Daoy (cell line): ENCODE measurements at regions not wholly inside any gene's neighbourhood (a gene's known extent, or its start where the extent isn't known, plus 50 kb on each side); places are given as distances from the start of the nearest gene placed in this dataset.
A peak's percentile ranks its signal among the peaks of the same experiment; 100 is the strongest.

Experiments
- DNase-seq: peaks from one replicate; pipeline ENCODE4 v3.0.0-alpha.2; 2015; ENCODE audit warnings: low read depth

DNA sequence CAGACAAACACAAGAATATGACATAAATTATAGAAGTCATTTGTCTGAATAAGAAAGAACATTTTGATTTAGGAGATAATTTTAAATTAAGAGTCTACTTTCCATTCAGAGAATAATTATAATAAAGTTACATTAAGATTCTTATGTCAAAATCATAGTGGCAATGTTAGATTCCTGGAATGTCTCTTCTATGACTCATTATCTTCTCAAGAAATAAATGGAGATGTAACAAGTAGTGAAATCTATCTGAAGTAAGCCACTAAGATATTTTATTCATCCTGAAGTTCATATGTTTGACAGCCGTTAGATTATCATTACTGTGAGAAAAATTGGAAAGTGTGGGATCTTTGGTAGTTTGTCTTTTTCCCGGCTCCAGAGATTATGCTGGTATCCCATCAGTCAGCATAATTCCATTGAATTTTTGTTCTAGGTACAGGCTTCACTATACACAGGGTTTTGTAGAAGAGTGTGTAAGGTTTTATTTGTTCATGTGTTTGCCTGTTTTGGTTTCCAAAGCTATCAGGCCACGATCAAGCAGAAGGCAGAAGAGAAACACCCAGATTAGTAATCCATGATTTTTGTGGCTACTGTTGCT is 1246.6 kb upstream of the LRRTM1 start:
- DNase-seq = no peak

DNA sequence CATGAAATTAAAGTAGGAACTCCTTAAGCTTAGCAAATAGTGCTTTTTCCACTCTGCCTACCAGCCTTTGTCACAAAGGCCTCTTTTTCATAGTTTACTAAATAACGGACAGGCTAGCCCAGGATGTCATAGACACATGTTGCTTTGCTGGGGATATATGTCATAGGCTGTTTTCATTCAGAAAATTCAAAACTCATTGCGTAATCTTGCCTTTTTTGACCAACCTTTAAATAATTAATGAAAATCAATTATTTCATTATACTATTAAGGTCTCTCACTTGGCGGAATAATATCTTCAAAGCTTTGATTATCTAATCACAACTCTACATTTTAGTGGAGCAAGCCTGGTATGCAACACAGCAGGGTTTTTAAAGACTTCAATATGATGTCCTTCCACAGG is 1245.7 kb upstream of the LRRTM1 start:
- no peak for DNase-seq

DNA sequence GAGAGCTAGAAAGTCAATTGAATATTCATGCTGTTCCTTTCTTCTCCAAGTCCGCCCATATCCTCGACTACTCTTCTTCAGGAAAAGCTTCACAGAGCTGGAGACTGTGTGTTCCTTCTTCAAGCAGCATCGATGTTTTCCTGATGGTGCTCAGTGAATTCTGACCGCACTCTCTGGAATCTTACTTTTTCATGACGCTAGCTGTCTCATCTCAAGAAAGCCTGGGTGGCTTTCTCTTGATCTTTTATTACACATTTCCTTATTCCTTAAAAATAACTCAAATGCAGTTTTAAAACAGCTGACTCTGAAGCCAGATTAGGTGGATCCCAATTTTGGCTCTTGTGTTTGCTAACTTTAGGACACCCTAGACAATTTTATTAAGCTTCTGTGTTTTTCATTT is 1245.1 kb upstream of the LRRTM1 start:
- DNase-seq = no peak

DNA sequence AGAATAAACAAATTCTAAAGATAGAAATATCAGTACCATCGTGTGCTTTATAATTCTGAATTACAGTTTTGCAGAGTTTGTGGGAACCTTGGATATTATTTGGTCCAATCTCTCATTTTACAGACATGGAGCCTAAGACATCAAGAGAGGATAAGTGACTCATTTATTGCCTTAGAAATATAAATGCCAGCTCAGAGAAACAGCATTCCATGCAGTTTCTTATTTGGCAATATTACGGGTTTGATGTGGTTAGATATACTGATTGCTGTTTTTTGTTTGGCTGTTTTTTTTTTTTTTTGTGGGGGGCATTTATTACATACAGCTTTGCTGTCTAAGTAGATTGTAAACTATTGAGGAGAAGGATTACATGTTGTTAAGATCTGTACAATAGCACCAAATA is 1241.1 kb upstream of the LRRTM1 start:
- DNase-seq = no peak

DNA sequence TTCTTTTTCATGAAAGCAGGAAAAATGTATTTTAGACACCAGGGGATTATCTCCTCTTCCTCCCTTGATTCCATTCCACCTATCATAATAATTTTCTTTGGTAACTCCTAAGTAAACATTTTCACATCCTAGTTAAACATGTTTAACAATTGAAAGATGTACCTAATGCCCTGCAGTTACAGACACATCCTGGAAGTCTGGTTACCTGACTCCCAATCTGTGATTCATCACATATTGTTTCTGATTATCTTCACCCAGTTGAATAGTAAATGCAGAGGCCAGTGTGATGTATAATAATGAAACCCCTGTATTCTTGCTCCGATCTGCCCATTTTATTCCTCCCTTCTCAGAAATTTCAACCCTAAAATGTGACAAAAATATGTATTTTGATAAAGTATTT is 1237.6 kb upstream of the LRRTM1 start:
- no peak for DNase-seq

DNA sequence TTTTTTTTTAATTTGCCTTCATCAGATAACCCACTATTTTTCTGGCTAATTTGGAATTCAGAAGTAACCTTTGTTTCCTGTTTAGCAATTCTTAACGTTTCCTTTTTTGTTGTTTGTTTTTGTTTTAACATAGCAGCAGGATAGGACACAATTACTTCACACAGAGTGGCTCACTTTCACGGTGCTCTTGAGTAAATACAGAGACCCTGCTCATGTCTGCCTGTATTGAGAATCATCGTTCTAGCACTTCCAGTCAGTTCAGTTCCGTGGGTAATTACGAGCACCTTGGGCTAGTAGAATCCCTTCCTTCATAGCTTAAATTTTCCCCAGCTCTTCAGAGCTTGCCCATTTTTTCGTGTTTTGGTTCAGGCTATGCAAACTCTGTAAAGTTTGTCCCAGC is 1225.4 kb upstream of the LRRTM1 start:
- no peak for DNase-seq

DNA sequence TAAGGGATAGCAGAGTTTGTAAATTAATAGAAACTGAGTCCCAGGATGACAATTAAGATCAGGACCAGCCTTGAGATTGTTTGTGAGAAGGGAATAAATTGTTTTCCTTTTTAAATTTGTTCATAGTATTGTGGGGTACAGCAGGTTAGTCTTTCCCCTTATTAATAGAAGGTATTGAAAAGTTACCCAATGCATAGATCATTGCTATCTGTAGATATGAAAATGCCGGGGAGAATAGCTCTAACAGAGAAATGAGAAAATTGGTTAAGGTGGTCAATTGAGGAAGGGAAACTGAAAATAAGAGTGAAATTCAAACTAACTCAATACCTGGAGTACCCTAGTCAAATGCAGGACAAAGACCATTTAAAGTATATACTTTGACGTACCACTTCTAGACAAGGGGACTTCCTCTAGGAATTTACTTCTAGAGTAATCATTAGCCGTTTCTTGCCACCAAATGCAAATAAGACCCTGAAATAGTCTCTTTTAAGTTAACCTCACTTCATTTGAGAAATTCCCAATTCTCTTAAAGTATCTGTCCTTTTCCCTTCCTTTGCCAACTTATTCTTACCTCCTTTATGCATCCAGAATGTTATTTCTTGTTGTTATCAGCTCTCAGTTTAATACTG is 1224.4 kb upstream of the LRRTM1 start:
- no peak for DNase-seq

DNA sequence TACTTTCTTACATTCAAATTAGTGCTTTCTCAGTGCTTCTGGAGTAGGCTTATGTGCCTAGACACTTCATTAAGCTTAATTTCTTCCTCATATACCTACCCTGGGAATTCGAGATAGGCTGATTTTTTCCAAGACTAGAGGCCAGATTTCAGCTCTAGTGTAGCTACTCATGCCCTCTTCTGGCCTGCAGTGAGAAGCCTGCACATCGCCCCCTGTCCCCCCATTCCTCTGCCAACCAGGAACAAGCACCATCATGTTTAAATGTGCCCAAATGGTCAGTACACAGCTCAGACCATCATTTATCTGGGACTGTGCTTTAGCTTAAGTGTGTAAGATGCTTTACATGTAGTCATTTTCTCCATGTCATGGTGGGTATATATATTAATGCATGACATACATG is 1218.8 kb upstream of the LRRTM1 start:
- no peak for DNase-seq

DNA sequence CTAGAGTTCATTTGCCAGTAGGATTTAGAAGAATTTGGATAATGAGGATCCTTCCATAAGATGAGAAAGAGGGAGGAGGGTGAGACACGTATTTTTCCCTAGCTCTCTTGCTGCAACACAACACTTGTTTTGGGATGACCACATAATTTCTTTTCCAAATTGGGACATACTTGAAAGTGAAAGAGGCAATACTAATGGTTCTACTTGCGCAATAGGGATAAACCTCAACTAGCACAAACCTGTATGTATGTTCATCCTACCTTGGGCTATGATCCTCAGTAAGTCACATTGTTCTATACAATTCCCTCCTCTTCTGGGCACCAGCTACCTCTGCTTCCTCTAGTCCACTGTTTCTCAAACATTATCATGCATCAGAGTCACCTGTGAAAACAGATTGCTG is 1208.8 kb upstream of the LRRTM1 start:
- DNase-seq = no peak

DNA sequence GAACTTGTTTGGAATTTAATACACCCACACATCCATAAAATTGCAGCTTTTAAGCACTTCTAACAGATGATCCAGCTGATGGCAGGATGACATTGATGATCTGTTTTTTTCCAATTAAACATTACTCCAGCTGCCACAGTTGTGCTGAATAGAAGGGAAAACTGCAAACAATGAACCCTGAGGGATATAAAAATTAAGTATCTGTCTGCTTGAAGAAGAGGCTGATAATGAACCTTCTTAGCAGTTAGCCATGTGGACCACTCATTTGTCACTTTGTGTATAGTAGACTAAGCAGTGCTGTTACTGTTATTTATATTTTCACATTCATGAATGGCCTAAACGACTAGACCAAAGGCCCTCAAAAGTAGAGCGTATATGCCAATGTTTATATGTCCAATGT is 1201.0 kb upstream of the LRRTM1 start:
- no peak for DNase-seq

DNA sequence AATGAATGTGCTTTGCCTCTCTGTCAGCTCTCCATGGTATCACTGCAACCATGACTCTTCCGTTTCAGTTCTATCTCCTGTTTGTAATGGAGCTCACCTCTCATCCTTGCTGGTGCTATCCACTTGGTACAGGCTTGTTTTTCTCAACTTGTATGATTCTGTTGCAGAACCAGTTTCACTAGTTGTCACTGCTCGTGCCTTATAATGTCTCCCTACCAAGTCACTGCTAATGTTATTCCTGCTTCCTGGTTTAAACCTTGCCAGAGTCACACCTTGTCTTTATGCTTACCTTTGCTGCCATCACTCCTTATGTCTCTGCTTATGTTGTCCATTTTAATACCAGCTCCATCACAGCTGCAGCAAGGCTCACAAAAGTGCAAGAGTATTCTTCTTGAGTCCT is 1191.0 kb upstream of the LRRTM1 start:
- DNase-seq = no peak

DNA sequence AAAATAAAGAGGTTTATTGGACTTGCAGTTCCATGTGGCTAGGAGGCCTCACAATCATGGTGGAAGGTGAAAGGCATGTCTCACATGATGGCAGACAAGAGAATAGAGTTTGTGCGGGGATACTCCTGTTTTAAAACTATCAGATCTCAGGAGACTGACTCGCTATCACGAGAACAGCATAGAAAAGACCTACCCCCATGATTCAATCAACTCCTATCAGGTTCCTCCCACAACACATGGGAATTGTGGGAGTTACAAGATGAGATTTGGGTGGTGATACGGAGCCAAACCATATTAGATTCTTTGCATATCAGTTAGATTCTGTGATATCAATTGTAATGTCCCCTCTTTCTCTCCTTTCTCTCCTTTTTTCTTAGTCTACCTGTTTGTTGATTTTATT is 1178.7 kb upstream of the LRRTM1 start:
- no peak for DNase-seq

DNA sequence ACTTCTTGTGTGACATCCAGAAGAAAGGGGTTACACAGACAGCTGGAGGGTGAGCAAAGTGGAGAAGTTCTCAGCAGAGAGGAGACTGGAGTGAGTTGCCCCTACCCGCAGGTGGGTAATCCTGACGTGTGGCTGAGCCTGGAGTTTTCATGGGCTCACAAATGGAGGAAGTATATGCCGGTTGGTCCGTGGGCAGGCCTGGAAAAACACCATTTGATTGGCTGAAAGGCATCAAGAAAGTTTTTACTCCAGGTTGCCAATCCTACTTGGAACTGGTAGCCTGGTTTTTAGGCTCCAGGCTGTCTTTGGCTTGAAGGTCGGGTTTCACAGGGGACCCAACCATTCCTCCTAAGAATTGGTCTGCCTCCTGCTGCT is 1177.4 kb upstream of the LRRTM1 start:
- DNase-seq = peak; percentile 87

DNA sequence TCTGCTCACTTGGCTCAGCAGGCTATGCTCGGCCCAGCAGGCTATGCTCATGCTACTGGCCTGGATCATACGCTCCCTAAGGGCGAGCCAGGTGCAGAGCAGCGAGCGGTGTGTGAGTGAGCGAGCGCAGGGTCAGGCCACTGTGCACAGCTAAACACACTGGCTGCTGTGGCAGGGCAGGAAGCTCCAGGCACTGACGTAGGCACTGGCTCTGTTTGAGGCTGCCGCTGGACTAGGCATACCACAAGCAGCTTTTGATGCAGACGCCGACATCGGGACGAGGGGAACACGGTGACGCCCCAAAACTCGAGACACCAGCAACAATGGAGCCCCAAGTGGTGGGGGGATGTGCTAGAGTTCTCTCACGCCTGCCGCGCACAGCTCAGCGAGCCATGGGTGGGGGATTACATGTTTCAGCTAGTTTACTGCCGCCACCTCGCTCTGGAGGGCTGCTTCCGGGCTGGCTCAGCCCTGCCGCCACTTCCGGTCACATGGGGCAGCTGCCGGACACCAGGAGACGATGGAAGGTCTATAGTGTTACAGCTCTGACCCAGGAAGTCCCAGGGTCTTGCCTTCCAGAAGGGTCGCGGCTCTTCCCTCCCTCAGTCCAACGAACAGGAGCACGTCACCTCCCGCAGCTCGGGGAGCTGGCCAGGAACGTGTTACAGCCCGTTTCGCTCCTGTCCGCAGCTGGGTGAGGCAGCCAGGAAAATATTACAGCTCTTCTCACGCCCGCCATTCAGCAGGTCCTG is 1176.9 kb upstream of the LRRTM1 start:
- peak; percentile 89 for DNase-seq

DNA sequence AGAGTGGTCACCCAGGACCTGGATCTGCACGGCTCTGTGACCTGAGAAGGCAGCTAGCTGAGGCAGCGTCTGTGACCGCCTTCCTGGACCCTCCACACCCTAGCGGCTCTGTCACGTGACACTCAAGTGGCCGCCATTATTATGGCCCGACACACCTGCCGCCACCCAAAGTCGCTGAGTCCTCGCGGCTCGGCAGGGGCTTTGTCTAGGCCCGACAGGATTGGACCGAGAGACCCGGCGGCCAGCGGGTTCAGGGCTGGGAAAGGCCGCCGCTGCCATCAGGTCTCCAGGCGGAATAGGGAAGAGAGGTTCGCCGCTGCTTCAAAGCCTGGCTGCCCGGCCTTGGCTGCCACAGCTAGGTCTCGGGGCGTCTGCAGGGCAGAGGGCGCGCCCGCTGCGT is 1162.5 kb upstream of the LRRTM1 start:
- DNase-seq = peak; percentile 3

DNA sequence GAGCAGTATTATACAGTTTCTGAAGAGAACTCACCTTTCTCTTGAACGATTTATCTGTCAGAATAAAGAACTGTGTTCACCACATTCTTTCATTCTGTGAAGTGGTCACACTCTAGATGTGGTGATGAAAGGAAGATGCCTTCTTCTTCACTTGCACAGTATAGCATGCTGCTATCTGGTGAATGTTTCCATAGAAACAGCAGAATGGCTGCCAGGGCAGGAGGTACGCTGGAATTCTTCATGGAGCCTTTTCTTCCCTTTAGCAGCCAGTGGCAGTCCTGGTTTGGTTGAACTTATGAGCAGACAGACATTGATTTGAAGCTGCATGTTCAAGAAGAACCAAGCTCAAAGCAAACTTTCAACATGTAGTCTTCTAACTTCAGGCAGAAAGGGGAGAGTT is 1157.9 kb upstream of the LRRTM1 start:
- no peak for DNase-seq

DNA sequence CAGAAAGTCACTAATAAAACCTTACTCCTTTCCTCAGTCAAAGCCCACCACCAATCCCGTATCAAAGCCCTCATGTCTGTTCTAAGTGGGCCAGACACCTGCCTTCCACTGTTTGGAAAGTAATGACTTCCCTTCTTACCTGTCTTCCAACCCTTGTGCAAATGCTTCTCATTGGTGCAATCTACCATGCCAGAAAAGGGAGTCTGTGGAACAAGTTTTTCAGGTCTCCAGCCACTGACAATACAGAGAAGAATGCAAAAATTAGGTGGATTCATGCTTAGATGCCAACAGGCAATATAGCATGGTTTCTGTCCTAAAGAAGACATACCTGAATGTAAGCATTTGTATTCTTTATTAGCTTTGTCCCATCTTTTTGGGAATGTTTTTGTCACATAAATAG is 1140.6 kb upstream of the LRRTM1 start:
- DNase-seq = no peak

DNA sequence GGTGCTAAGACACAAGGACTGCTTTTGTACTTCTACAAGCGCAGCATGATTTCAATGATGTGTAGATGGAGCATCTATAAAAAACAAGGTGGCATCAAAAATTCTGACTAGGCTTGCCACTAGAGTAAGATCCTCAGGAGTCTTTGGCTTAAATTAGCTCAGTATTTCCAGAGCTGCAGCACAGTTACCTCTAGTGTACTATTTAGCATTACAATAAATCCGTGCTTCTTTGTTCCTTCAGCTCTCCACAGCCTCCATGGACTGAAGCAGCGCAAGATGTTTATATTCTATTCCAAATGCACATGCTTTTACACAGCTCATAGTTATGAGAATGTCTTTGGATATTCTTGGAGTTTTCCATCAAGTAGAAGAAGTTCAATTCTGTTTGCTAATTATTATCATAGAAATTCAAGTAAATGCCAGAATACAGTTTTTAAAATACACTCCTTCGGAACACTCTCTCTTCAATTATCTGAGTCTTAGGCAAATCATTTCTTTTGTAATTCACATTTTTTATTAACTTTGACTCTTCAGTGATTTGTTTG is 1133.0 kb upstream of the LRRTM1 start:
- no peak for DNase-seq

DNA sequence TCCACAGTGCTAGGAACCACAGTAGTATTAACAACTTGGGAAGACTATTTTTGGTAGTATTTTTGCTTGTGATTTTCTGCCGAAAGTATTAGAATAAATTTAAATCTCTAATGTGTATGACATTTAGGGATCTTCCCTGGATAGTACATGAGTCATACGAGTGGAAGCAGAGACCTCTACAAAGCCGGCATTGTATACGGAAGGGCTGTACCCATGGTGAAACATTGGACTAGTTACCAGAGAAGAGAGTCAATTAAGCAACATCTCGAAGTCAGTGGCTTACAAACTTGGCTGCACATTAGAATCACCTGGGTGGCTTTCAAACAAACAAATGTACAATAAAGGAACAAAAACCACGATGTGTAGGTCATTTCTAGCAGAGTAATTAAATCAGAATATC is 1131.7 kb upstream of the LRRTM1 start:
- DNase-seq = peak; percentile 1

DNA sequence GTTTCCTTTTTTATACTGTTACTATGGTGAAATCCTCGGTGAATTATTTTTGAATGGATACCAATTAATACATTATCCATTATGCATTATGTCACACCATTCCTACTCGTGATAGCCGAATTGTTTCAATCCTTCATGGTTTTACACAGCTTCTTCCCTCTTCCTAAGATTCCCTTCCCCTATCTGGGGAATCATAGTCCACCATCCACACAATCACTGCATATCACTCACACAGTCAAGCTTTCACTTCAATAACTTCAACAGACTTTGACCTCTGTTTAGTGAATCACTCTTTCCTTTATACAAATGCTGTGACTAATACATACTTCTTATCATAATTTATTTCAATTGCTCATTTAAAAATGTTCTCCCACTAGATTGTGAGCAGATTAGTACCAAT is 1108.1 kb upstream of the LRRTM1 start:
- DNase-seq = peak; percentile 2

DNA sequence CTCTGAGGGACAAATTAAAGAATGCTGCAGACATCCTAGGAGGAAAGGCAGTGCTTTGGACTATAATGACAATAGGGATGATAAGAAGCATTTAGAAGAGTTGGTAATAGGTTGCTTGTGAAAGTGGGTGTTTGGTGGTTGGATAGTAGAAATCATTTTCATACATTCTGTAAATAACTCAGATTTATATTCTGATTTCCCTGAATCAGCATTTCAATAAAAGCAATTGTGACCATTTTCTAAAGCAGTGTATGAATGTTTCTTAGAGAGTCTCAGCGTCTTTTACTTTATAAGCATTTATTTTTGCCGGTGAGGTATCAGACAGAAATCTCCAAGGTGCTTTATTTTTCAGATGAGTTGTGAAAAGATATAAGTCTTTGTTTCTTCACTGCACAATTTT is 1099.0 kb upstream of the LRRTM1 start:
- DNase-seq = no peak

DNA sequence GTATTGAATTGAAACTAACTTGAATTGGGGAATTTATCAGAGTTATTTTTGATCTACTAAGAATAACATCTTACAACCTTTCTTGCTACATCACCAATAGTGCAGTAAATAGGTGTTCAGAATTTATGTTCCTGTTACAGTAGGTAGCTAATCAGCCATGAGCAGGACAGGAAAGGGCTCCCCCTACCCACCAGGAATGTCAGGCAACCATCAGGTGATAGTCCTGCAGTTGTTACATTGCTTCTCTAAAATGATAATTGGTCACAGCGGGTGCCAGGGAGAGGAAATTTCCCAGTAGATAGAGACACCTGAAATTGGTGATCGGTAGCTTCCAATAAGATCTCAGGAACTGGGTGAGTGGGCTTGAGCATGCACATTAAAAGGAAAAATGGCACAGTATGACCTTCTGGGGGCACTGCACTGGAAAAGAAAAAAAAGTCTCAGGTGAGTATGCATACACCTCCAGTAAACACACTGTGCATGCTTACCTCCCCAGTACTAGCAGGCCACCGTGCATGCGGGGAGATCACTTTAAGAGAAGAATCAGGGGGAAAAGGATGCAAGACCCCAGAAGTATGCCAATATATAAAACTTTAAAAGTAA is 1092.0 kb upstream of the LRRTM1 start:
- no peak for DNase-seq

DNA sequence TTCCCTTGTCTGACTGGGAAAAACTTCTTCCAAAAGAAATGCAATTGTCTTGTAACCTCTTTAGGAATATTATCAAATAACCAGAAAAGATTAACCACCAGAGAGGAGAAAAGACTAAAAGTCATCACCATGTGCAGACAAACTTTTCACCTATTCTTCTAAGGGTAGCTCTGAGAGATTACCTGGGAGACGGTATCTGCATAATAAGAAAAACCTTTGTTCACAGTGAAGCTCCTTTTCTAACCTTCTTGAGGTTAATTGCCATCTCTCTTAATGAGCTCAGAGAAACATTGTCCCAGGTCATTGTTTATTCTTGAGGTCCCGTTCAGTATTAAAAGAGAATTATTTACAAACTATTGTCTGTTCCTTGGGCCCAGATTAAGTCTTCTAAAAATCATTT is 1091.2 kb upstream of the LRRTM1 start:
- DNase-seq = no peak
